ENCODE measurements at regions not wholly inside any gene's neighbourhood (a gene's known extent, or its start where the extent isn't known, plus 50 kb on each side); places are given as distances from the start of the nearest gene placed in this dataset.
A peak's percentile ranks its signal among the peaks of the same experiment; 100 is the strongest.

- H3K27ac ChIP-seq (ENCODE audit: low read length) = no peak overlapping the region
- DNase-seq (no peak), ATAC-seq (no peak)
- H4K20me1 ChIP-seq (ENCODE audit: low read length) = no peaks in the 10 kb centered on the region
- no peaks in the 10 kb centered on the region for H3K79me2 ChIP-seq (ENCODE audit: low read length)
- no peaks in the 10 kb centered on the region for H3F3A ChIP-seq (ENCODE audit: low read length, unreplicated experiment)
- H3K36me3 ChIP-seq (ENCODE audit: low read depth, low read length) = no peaks in the 10 kb centered on the region
- ChIA-PET POLR2A (ENCODE audit: unreplicated experiment) (no interaction called here), CTCF (no interaction called here)
- H3K4me2 ChIP-seq (ENCODE audit: low read length) = no peak overlapping the region
- no peak overlapping the region for H3K9ac ChIP-seq (ENCODE audit: low read length)
- no TSS peak for BruUV-seq (replicated peaks)
- no peaks in the 10 kb centered on the region for H3K9me3 ChIP-seq (ENCODE audit: low read length)
- intact Hi-C loops (cut with micrococcal nuclease) = no loop called here
- no peaks in the 10 kb centered on the region for H3K4me1 ChIP-seq (ENCODE audit: insufficient read depth, low read length)
- H3K9me2 ChIP-seq (replicated peaks; ENCODE audit: low read length) = 0 out of 2 replicates have a peak, but pooled peaks cover 4% of the 10 kb centered on the region
- no peak overlapping the region for H3K4me3 ChIP-seq (ENCODE audit: low read length)
- H3K27me3 ChIP-seq (ENCODE audit: low read length) = no peaks in the 10 kb centered on the region
- TF ChIP-seq, protein P1, sequence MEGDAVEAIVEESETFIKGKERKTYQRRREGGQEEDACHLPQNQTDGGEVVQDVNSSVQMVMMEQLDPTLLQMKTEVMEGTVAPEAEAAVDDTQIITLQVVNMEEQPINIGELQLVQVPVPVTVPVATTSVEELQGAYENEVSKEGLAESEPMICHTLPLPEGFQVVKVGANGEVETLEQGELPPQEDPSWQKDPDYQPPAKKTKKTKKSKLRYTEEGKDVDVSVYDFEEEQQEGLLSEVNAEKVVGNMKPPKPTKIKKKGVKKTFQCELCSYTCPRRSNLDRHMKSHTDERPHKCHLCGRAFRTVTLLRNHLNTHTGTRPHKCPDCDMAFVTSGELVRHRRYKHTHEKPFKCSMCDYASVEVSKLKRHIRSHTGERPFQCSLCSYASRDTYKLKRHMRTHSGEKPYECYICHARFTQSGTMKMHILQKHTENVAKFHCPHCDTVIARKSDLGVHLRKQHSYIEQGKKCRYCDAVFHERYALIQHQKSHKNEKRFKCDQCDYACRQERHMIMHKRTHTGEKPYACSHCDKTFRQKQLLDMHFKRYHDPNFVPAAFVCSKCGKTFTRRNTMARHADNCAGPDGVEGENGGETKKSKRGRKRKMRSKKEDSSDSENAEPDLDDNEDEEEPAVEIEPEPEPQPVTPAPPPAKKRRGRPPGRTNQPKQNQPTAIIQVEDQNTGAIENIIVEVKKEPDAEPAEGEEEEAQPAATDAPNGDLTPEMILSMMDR (conservative IDR thresholded peaks at IDR 0.05; ENCODE audit: low read depth, low read length) = no peak
- TF ChIP-seq EZH2phosphoT487 (IDR thresholded peaks at IDR 0.05; ENCODE audit: borderline replicate concordance, low read length) (no peak), EZH2 (IDR thresholded peaks at IDR 0.05; ENCODE audit: low read length, unreplicated experiment) (no peak)
- no peak overlapping the region for H2AFZ ChIP-seq (ENCODE audit: low read length)
Observed at GRCh38 chr13:83710133-83710515, 172.2 kb downstream of the SLITRK1 start.

DNA sequence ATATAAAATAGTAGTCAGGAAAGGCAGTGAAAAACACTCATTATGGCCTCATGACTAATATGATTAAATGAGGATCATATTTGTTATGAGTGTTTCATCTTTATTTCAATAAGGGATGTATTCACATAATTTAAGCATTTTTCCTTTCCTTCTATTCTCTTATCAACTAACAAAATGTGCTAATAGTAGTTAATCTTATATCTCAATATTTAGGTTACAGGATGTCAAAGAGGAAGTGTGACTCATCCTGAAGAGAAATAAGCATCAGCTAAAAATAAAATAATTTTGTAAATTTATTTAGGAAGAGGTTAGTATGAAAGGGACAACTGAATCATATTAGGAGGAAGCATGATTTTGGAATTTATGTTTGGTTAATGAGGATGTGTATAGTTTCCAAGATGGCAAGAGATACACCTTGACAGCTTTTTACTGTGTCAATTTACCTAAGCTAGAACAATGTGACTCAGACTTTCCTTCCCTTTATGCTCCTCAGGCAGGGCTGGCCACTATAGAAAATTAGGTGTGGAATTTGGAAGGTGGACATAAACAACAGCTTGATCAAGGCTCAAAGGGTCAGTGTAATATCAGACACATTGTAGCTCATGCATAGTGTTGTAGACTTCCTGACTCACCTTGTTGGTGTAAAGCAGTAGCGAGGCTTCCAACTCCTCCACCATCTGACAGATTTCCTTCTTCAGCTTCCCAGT is 172.7 kb downstream of the SLITRK1 start:
- ATAC-seq = peak; percentile 62
- no TSS peak for BruUV-seq (replicated peaks)

DNA sequence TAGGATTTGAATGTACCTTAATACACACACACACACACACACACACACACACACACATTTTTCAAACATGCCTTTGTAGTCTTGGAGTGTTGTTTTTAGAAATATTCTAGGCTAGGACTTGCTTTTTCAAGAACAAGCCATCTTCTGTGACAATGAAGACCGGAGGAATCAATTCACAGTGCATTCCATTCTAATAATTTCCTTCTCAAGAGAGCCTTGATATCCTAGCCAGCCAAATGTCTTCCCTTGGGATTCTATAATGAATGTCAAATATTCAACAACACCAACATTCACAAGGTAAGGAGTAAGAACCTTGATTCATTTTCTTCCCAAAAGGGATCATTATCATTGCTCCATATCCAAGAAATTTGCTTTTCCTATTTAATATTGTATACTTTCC is 180.3 kb downstream of the SLITRK1 start:
- no peak overlapping the region for H3K4me2 ChIP-seq (ENCODE audit: low read length)
- intact Hi-C loops (cut with micrococcal nuclease) = no loop called here
- no peak overlapping the region for H2AFZ ChIP-seq (ENCODE audit: low read length)
- H3K36me3 ChIP-seq (ENCODE audit: low read depth, low read length) = no peaks in the 10 kb centered on the region
- no peak for TF ChIP-seq EZH2 (IDR thresholded peaks at IDR 0.05; ENCODE audit: low read length, unreplicated experiment)
- TF ChIP-seq EZH2phosphoT487 (IDR thresholded peaks at IDR 0.05; ENCODE audit: borderline replicate concordance, low read length) = no peak
- TF ChIP-seq, protein P1 (conservative IDR thresholded peaks at IDR 0.05; ENCODE audit: low read depth, low read length) = no peak
- H3K9ac ChIP-seq (ENCODE audit: low read length) = no peak overlapping the region
- H3K4me1 ChIP-seq (ENCODE audit: insufficient read depth, low read length) = no peaks in the 10 kb centered on the region
- no peak overlapping the region for H3K27ac ChIP-seq (ENCODE audit: low read length)
- no peaks in the 10 kb centered on the region for H3K79me2 ChIP-seq (ENCODE audit: low read length)
- POLR2A ChIA-PET (ENCODE audit: unreplicated experiment) = no interaction called here
- no peaks in the 10 kb centered on the region for H4K20me1 ChIP-seq (ENCODE audit: low read length)
- CTCF ChIA-PET = no interaction called here
- H3K4me3 ChIP-seq (ENCODE audit: low read length) = no peak overlapping the region
- H3K9me3 ChIP-seq (ENCODE audit: low read length) = no peaks in the 10 kb centered on the region
- no peaks in the 10 kb centered on the region for H3F3A ChIP-seq (ENCODE audit: low read length, unreplicated experiment)
- BruUV-seq (replicated peaks) = no TSS peak
- no peaks in the 10 kb centered on the region for H3K9me2 ChIP-seq (replicated peaks; ENCODE audit: low read length)
- no peaks in the 10 kb centered on the region for H3K27me3 ChIP-seq (ENCODE audit: low read length)
- ATAC-seq (no peak), DNase-seq (no peak)

More for the DNA sequence above, 172.7 kb downstream of the SLITRK1 start:
- peak; percentile 13 for DNase-seq
- ChIA-PET POLR2A (ENCODE audit: unreplicated experiment) (no interaction called here), CTCF (no interaction called here)
- Histone ChIP-seq H3F3A (ENCODE audit: low read length, unreplicated experiment) (no peaks in the 10 kb centered on the region), H3K9me2 (replicated peaks; ENCODE audit: low read length) (0 out of 2 replicates have a peak, but pooled peaks cover 4% of the 10 kb centered on the region), H3K79me2 (ENCODE audit: low read length) (no peaks in the 10 kb centered on the region), H3K9me3 (ENCODE audit: low read length) (no peaks in the 10 kb centered on the region), H2AFZ (ENCODE audit: low read length) (no peak overlapping the region), H3K27ac (ENCODE audit: low read length) (no peak overlapping the region), H3K27me3 (ENCODE audit: low read length) (no peaks in the 10 kb centered on the region), H3K9ac (ENCODE audit: low read length) (no peak overlapping the region), H3K4me1 (ENCODE audit: insufficient read depth, low read length) (no peaks in the 10 kb centered on the region), H4K20me1 (ENCODE audit: low read length) (no peaks in the 10 kb centered on the region), H3K36me3 (ENCODE audit: low read depth, low read length) (no peaks in the 10 kb centered on the region), H3K4me3 (ENCODE audit: low read length) (no peak overlapping the region), H3K4me2 (ENCODE audit: low read length) (no peak overlapping the region)
- intact Hi-C loops (cut with micrococcal nuclease) = no loop called here
- TF ChIP-seq EZH2 (IDR thresholded peaks at IDR 0.05; ENCODE audit: low read length, unreplicated experiment) (no peak), EZH2phosphoT487 (IDR thresholded peaks at IDR 0.05; ENCODE audit: borderline replicate concordance, low read length) (no peak)
- TF ChIP-seq, protein P1 (conservative IDR thresholded peaks at IDR 0.05; ENCODE audit: low read depth, low read length) = no peak
